HFF-Myc (cell line): ENCODE measurements at regions not wholly inside any gene's neighbourhood (a gene's known extent, or its start where the extent isn't known, plus 50 kb on each side); places are given as distances from the start of the nearest gene placed in this dataset.
"Not testable (repeated sequence)": the region's sequence is repeated elsewhere in the genome, so short reads cannot be mapped to it uniquely, and the experiment has no call there.

Experiments
- DNase-seq: peaks from one replicate; pipeline ENCODE4 v3.0.0-alpha.2; 2011; ENCODE audit warnings: low read depth; ENCODE audit errors: extremely low read depth
- H3K4me3 ChIP-seq: replicated peaks from 2 replicates; pipeline ENCODE4 v1.5.1; 2011; ENCODE audit warnings: low read depth, mild to moderate bottlenecking, control low read depth, low read length
- TF ChIP-seq, protein P1 (sequence below): IDR thresholded peaks from 2 replicates; pipeline ENCODE4 v1.5.1; 2012; ENCODE audit warnings: mild to moderate bottlenecking, low read depth, low read length, control low read depth; ENCODE audit errors: missing control alignments

DNA sequence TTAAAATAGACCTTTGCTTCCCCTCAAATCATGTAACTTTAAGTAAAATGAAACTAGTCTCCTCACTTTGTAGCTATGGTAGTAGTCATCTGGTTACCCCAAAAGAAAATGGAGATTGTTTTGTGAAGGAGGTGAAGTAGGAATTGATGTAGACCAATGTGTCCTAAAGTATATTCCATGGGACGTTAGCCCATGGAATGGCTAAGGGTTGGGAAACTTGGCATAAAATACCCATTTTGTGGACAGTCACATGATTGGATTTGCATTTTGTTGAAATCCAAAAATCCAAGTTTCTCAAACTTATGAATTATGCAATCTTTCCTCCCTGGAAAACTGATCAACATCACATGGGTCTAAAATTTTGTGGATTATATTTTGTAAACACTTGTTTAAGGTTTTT is 290.6 kb downstream of the OSTF1 start:
- no peak for DNase-seq
- TF ChIP-seq, protein P1, sequence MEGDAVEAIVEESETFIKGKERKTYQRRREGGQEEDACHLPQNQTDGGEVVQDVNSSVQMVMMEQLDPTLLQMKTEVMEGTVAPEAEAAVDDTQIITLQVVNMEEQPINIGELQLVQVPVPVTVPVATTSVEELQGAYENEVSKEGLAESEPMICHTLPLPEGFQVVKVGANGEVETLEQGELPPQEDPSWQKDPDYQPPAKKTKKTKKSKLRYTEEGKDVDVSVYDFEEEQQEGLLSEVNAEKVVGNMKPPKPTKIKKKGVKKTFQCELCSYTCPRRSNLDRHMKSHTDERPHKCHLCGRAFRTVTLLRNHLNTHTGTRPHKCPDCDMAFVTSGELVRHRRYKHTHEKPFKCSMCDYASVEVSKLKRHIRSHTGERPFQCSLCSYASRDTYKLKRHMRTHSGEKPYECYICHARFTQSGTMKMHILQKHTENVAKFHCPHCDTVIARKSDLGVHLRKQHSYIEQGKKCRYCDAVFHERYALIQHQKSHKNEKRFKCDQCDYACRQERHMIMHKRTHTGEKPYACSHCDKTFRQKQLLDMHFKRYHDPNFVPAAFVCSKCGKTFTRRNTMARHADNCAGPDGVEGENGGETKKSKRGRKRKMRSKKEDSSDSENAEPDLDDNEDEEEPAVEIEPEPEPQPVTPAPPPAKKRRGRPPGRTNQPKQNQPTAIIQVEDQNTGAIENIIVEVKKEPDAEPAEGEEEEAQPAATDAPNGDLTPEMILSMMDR: no peak
- no peak overlapping the region for H3K4me3 ChIP-seq

- no peak for DNase-seq
- no peak overlapping the region for H3K4me3 ChIP-seq
- TF ChIP-seq, protein P1: no peak
Observed at GRCh38 chr9:75382126-75382525, 293.8 kb downstream of the OSTF1 start.

GRCh38 chr9:75383420-75384034 is 295.2 kb downstream of the OSTF1 start:
- H3K4me3 ChIP-seq, DNase-seq: not testable (repeated sequence)

- DNase-seq: no peak
- no peak overlapping the region for H3K4me3 ChIP-seq
- TF ChIP-seq, protein P1: no peak
Observed at GRCh38 chr9:75385236-75385635, 296.9 kb downstream of the OSTF1 start.

DNA sequence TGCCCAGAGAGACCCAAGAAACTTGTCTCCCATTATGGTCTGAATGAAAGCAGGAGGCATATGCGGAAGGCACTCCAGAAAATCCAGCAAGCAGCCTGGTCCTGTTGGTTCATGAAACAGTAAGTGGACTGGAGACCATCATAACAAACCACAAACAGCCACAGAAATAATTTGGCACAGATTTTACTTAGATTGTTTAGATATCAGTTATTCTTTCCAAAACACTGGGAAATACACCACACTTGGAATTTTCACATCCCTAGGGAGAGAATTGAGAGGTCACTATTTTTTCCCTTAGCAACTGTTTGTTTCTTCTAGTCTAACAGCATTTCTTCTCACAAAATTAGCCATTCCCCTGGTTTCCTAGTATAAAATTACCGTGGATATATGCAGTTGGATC is 300.8 kb downstream of the OSTF1 start:
- H3K4me3 ChIP-seq: no peak overlapping the region
- DNase-seq: no peak
- TF ChIP-seq, protein P1: no peak

DNA sequence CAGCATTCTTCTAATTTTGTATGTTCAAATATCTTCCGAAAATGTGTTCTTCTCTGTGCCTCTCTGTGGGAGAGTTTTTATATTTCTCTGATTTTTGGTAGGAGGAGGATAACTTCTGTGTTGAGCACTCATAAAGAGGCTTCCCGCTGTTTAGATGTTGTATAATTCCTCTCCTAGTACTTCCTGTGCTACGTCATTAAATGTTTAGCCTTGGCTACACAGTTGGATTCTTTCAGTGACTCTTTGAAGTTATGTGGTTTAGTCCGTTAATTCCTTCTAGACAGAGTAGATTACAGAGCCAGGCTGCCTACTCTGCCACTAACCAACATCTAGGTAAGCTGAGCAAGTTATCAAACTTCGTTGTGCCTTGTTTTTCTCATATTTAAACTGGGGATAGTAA is 302.6 kb downstream of the OSTF1 start:
- no peak for DNase-seq
- H3K4me3 ChIP-seq: no peak overlapping the region
- TF ChIP-seq, protein P1: no peak

DNA sequence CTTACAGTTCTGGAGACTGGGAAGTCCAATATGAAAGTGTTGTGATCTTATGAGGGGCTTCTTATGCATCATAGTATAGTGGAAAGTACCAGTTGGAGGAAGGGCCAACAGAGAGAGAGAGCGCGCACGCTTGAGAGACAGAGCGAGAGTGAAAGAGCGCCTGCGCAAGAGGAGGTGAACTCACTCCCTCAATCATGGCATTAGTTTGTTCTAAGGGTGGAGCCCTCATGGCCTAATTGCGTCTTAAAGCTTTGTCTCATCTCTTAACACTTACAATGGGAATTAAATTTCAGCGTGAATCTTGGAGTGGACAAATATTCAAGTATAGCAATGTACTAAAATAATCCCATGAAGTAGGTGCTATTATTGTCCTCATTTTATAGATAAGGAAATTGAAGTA is 303.2 kb downstream of the OSTF1 start:
- no peak for DNase-seq
- H3K4me3 ChIP-seq: no peak overlapping the region
- TF ChIP-seq, protein P1: no peak
